Thoracic aorta (tissue), 2 donors: ENCODE measurements at regions not wholly inside any gene's neighbourhood (a gene's known extent, or its start where the extent isn't known, plus 50 kb on each side); places are given as distances from the start of the nearest gene placed in this dataset.
"Not testable (repeated sequence)": the region's sequence is repeated elsewhere in the genome, so short reads cannot be mapped to it uniquely, and the experiment has no call there.

Source experiments
- ATAC-seq: fragments of 150-250 bp; one replicate; pipeline ENCODE4 v1.8.0; 2017; ENCODE audit warnings: low read depth; ENCODE audit not compliant: insufficient number of reproducible peaks, low FRiP score
- DNase-seq: peaks from one replicate; pipeline ENCODE4 v3.0.0-alpha.2; 2020; ENCODE audit warnings: low spot score
- H3K27ac ChIP-seq, 2 donors: fragments of 200-600 bp; sonication (generic); 1 replicate in 1 of 2; 2 replicates in 1 of 2; pipeline ENCODE4 v1.5.1; 2016; ENCODE audit warnings: mild to moderate bottlenecking in 2 of 2, moderate library complexity in 2 of 2
- H3K27me3 ChIP-seq: fragments of 200-600 bp; sonication (generic); replicated peaks from 2 replicates; pipeline ENCODE4 v1.6.0; 2016; ENCODE audit warnings: mild to moderate bottlenecking; ENCODE audit not compliant: insufficient read depth
- H3K36me3 ChIP-seq: fragments of 200-600 bp; sonication (generic); one replicate; pipeline ENCODE4 v1.5.1; 2016
- H3K4me1 ChIP-seq, 2 donors: fragments of 200-600 bp; sonication (generic); 1 replicate in 1 of 2; 2 replicates in 1 of 2; pipeline versions ENCODE4 v1.5.1 to v1.6.0; 2016; ENCODE audit warnings: low read depth in 2 of 2, mild to moderate bottlenecking in 1 of 2; ENCODE audit not compliant: control insufficient read depth in 1 of 2
- H3K4me3 ChIP-seq: fragments of 200-600 bp; sonication (generic); 2 replicates; pipeline ENCODE4 v1.5.1; 2016; ENCODE audit warnings: mild to moderate bottlenecking
- H3K9me3 ChIP-seq: fragments of 200-600 bp; sonication (generic); 2 replicates; pipeline ENCODE4 v1.5.1; 2016
- CTCF ChIP-seq: fragments of 200-600 bp; sonication (generic); IDR thresholded peaks from one replicate; pipeline ENCODE4 v1.5.1; 2019; ENCODE audit warnings: antibody characterized with exemption

GRCh38 chr9:32069969-32070368, 314.5 kb upstream of the ACO1 start:
- Histone ChIP-seq H3K36me3 (no peaks in the 10 kb centered on the region), H3K4me1 (no peaks in the 10 kb centered on the region), H3K27me3 (no peaks in the 10 kb centered on the region), H3K9me3 (no peaks in the 10 kb centered on the region), H3K27ac (no peak overlapping the region), H3K4me3 (no peak overlapping the region)
- DNase-seq, result no peak
- no peak for ATAC-seq
- no peak for TF ChIP-seq CTCF

GRCh38 chr9:32072570-32072969, 311.9 kb upstream of the ACO1 start:
- H3K36me3 ChIP-seq, result no peaks in the 10 kb centered on the region
- DNase-seq, result no peak

GRCh38 chr9:32092031-32092430, 292.4 kb upstream of the ACO1 start:
- no peaks in the 10 kb centered on the region for H3K4me1 ChIP-seq
- H3K27me3 ChIP-seq, result no peaks in the 10 kb centered on the region
- H3K27ac ChIP-seq, result no peak overlapping the region
- H3K9me3 ChIP-seq, result no peaks in the 10 kb centered on the region
- no peaks in the 10 kb centered on the region for H3K36me3 ChIP-seq
- ATAC-seq (no peak), DNase-seq (no peak)
- no peak for TF ChIP-seq CTCF
- no peak overlapping the region for H3K4me3 ChIP-seq

More at GRCh38 chr9:32072570-32072969, 311.9 kb upstream of the ACO1 start:
- no peaks in the 10 kb centered on the region for H3K27me3 ChIP-seq
- TF ChIP-seq CTCF, result no peak
- no peak overlapping the region for H3K4me3 ChIP-seq
- H3K4me1 ChIP-seq, result no peaks in the 10 kb centered on the region
- ATAC-seq, result no peak
- no peaks in the 10 kb centered on the region for H3K9me3 ChIP-seq
- no peak overlapping the region for H3K27ac ChIP-seq

- H3K36me3 ChIP-seq, result no peaks in the 10 kb centered on the region
- no peak overlapping the region for H3K4me3 ChIP-seq
Observed at GRCh38 chr9:32117291-32117690, 267.2 kb upstream of the ACO1 start.

GRCh38 chr9:32128546-32128945, 255.9 kb upstream of the ACO1 start:
- H3K27me3 ChIP-seq, result no peaks in the 10 kb centered on the region
- no peaks in the 10 kb centered on the region for H3K4me1 ChIP-seq
- DNase-seq, result no peak
- no peak overlapping the region for H3K27ac ChIP-seq
- H3K4me3 ChIP-seq, result no peak overlapping the region
- H3K9me3 ChIP-seq, result no peaks in the 10 kb centered on the region
- no peak for ATAC-seq
- H3K36me3 ChIP-seq, result no peaks in the 10 kb centered on the region
- TF ChIP-seq CTCF, result no peak

More at GRCh38 chr9:32117291-32117690, 267.2 kb upstream of the ACO1 start:
- H3K4me1 ChIP-seq, result no peaks in the 10 kb centered on the region
- DNase-seq, result no peak
- no peaks in the 10 kb centered on the region for H3K27me3 ChIP-seq
- H3K9me3 ChIP-seq, result no peaks in the 10 kb centered on the region
- no peak for ATAC-seq
- no peak for TF ChIP-seq CTCF
- H3K27ac ChIP-seq, result no peak overlapping the region

- H3K4me3 ChIP-seq, H3K27ac ChIP-seq, ATAC-seq, DNase-seq, H3K27me3 ChIP-seq, H3K4me1 ChIP-seq, H3K9me3 ChIP-seq, H3K36me3 ChIP-seq: not testable (repeated sequence)
Observed at GRCh38 chr9:32130709-32131108, 253.7 kb upstream of the ACO1 start.
